Liver (tissue), 8 donors: ENCODE measurements at regions not wholly inside any gene's neighbourhood (a gene's known extent, or its start where the extent isn't known, plus 50 kb on each side); places are given as distances from the start of the nearest gene placed in this dataset.

Source experiments
- DNase-seq: peaks from one replicate; pipeline ENCODE4 v3.0.0-alpha.2; 2017; ENCODE audit warnings: low spot score
- H3K27ac ChIP-seq, 2 donors: one replicate each; pipeline ENCODE4 v1.7.0; 2013; ENCODE audit warnings: inconsistent platforms in 2 of 2, low read length in 2 of 2, control low read depth in 1 of 2, low read depth in 1 of 2, mild to moderate bottlenecking in 1 of 2
- H3K27me3 ChIP-seq, 4 donors: one replicate each; pipeline versions ENCODE4 v1.6.1 to v1.7.0; 2013; ENCODE audit warnings: low read length in 3 of 4, inconsistent platforms in 1 of 4, mild to moderate bottlenecking in 1 of 4, moderate library complexity in 1 of 4; ENCODE audit not compliant: control insufficient read depth in 4 of 4, insufficient read depth in 4 of 4
- H3K36me3 ChIP-seq, 4 donors: one replicate each; pipeline versions ENCODE4 v1.6.1 to v1.7.0; 2013; ENCODE audit warnings: low read length in 3 of 4, mild to moderate bottlenecking in 3 of 4, low read depth in 1 of 4, moderate library complexity in 1 of 4; ENCODE audit not compliant: control insufficient read depth in 4 of 4, insufficient read depth in 3 of 4
- H3K4me1 ChIP-seq, 4 donors: one replicate each; pipeline versions ENCODE4 v1.6.1 to v1.7.0; 2013; ENCODE audit warnings: low read length in 3 of 4, mild to moderate bottlenecking in 3 of 4, moderate library complexity in 1 of 4; ENCODE audit not compliant: control insufficient read depth in 4 of 4, insufficient read depth in 4 of 4
- H3K4me3 ChIP-seq, 3 donors: one replicate each; pipeline versions ENCODE4 v1.6.1 to v1.7.0; 2013; ENCODE audit warnings: low read length in 3 of 3, control low read depth in 1 of 3, low read depth in 1 of 3, mild to moderate bottlenecking in 1 of 3
- H3K9ac ChIP-seq, 2 donors: one replicate each; pipeline ENCODE4 v1.7.0; 2013; ENCODE audit warnings: low read length in 2 of 2, mild to moderate bottlenecking in 2 of 2, moderate library complexity in 2 of 2, control low read depth in 1 of 2, low read depth in 1 of 2
- H3K9me3 ChIP-seq, 4 donors: one replicate each; pipeline versions ENCODE4 v1.6.1 to v1.7.0; 2013; ENCODE audit warnings: low read length in 3 of 4; ENCODE audit not compliant: control insufficient read depth in 4 of 4
- ATF3 ChIP-seq: IDR thresholded peaks from 2 replicates; pipeline ENCODE4 v1.6.1; 2016; ENCODE audit warnings: antibody characterized with exemption
- CTCF ChIP-seq: fragments of 150-350 bp; IDR thresholded peaks from 2 replicates; pipeline ENCODE4 v1.5.1; 2017; ENCODE audit warnings: improper control_type of control experiment, low read depth, low read length; ENCODE audit not compliant: missing input control
- EGR1 ChIP-seq, 2 donors: IDR thresholded peaks; 2 replicates each; pipeline ENCODE4 v1.6.1; 2016 to 2018; ENCODE audit warnings: antibody characterized with exemption in 2 of 2, low read depth in 2 of 2
- FOXA1 ChIP-seq: IDR thresholded peaks from 2 replicates; pipeline ENCODE4 v1.6.1; 2016; ENCODE audit warnings: antibody characterized with exemption
- FOXA2 ChIP-seq: IDR thresholded peaks from 2 replicates; pipeline ENCODE4 v1.6.1; 2016; ENCODE audit warnings: antibody characterized with exemption
- GABPA ChIP-seq, 2 donors: IDR thresholded peaks in 1 of 2; conservative IDR thresholded peaks in 1 of 2; 2 replicates each; pipeline ENCODE4 v1.6.1; 2016; ENCODE audit warnings: antibody characterized with exemption in 2 of 2, mild to moderate bottlenecking in 1 of 2, moderate library complexity in 1 of 2
- HNF4A ChIP-seq, 2 donors: conservative IDR thresholded peaks; 2 replicates each; pipeline ENCODE4 v1.6.1; 2016; ENCODE audit warnings: antibody characterized with exemption in 2 of 2, mild to moderate bottlenecking in 2 of 2
- HNF4G ChIP-seq: IDR thresholded peaks from 2 replicates; pipeline ENCODE4 v1.6.1; 2016; ENCODE audit warnings: antibody characterized with exemption
- JUND ChIP-seq, 2 donors: IDR thresholded peaks; 2 replicates each; pipeline ENCODE4 v1.6.1; 2016; ENCODE audit warnings: antibody characterized with exemption in 2 of 2
- MAX ChIP-seq: IDR thresholded peaks from 2 replicates; pipeline ENCODE4 v1.6.1; 2016; ENCODE audit warnings: antibody characterized with exemption
- NR2F2 ChIP-seq: IDR thresholded peaks from 2 replicates; pipeline ENCODE4 v1.6.1; 2016; ENCODE audit warnings: antibody characterized with exemption
- RAD21 ChIP-seq, 2 donors: IDR thresholded peaks; 2 replicates each; pipeline ENCODE4 v1.6.1; 2016; ENCODE audit warnings: antibody characterized with exemption in 2 of 2, mild to moderate bottlenecking in 2 of 2
- REST ChIP-seq: IDR thresholded peaks from 2 replicates; pipeline ENCODE4 v1.6.1; 2016; ENCODE audit warnings: antibody characterized with exemption, mild to moderate bottlenecking
- RXRA ChIP-seq, 2 donors: IDR thresholded peaks; 2 replicates each; pipeline ENCODE4 v1.6.1; 2017 to 2018; ENCODE audit warnings: antibody characterized with exemption in 2 of 2, mild to moderate bottlenecking in 1 of 2
- SP1 ChIP-seq: IDR thresholded peaks from 2 replicates; pipeline ENCODE4 v1.6.1; 2018; ENCODE audit warnings: antibody characterized with exemption, mild to moderate bottlenecking
- TAF1 ChIP-seq: conservative IDR thresholded peaks from 2 replicates; pipeline ENCODE4 v1.6.1; 2016; ENCODE audit warnings: antibody characterized with exemption, mild to moderate bottlenecking
- YY1 ChIP-seq: IDR thresholded peaks from 2 replicates; pipeline ENCODE4 v1.6.1; 2016; ENCODE audit warnings: antibody characterized with exemption, mild to moderate bottlenecking
- ZBTB33 ChIP-seq: IDR thresholded peaks from 2 replicates; pipeline ENCODE4 v1.6.1; 2016; ENCODE audit warnings: antibody characterized with exemption
- WGBS: extraction: QIAGEN DNeasy Blood & Tissue Kit; methylation state at CpG from one replicate; pipeline ENCODE4 v1.1.7; 2013; 5-methylcytosine and 5-hydroxymethylcytosine counted together
- donor health status: healthy.
- donor health status: healthy.
- donor health status: healthy.
- donor health status: healthy.
- donor health status: healthy.

- no peaks in the 10 kb centered on the region for H3K9me3 ChIP-seq
- H3K27me3 ChIP-seq: no peaks in the 10 kb centered on the region
- no peak overlapping the region for H3K4me3 ChIP-seq
- no peaks in the 10 kb centered on the region for H3K36me3 ChIP-seq
- no peaks in the 10 kb centered on the region for H3K4me1 ChIP-seq
- H3K27ac ChIP-seq: no peak overlapping the region
- 85% methylated on average over 4 of the region's 4 CpGs for WGBS
- DNase-seq: no peak
- no peak for TF ChIP-seq SP1
- no peak for TF ChIP-seq EGR1 (IDR thresholded peaks at IDR 0.05; ENCODE audit: low read depth in 2 of 2)
- TF ChIP-seq REST: no peak
- TF ChIP-seq JUND (IDR thresholded peaks at IDR 0.05): no peak
- no peak for TF ChIP-seq FOXA2
- no peak for TF ChIP-seq FOXA1
- no peak for TF ChIP-seq GABPA (IDR thresholded peaks at IDR 0.05 in 1 of 2, conservative IDR thresholded peaks at IDR 0.05 in 1 of 2)
- no peak for TF ChIP-seq ZBTB33
- TF ChIP-seq HNF4G: no peak
- no peak for TF ChIP-seq CTCF
- no peak for TF ChIP-seq ATF3
- no peak overlapping the region for H3K9ac ChIP-seq
Measured at GRCh38 chrY:8618302-8618701, 719.0 kb upstream of the TSPY4 start.

GRCh38 chrY:8622156-8622555 lies 715.1 kb upstream of the TSPY4 start:
- Histone ChIP-seq H3K27ac (no peak overlapping the region), H3K9me3 (no peaks in the 10 kb centered on the region), H3K4me1 (no peaks in the 10 kb centered on the region), H3K9ac (no peak overlapping the region), H3K36me3 (no peaks in the 10 kb centered on the region), H3K4me3 (no peak overlapping the region), H3K27me3 (no peaks in the 10 kb centered on the region)
- DNase-seq: no peak
- WGBS: 44% methylated on average over 1 of the region's 1 CpG
- TF ChIP-seq EGR1 (IDR thresholded peaks at IDR 0.05; ENCODE audit: low read depth in 2 of 2) (no peak), MAX (no peak), REST (no peak), FOXA2 (no peak), TAF1 (no peak), RXRA (IDR thresholded peaks at IDR 0.05) (no peak), YY1 (no peak), FOXA1 (no peak), RAD21 (IDR thresholded peaks at IDR 0.05) (no peak), NR2F2 (no peak), ATF3 (no peak), HNF4A (conservative IDR thresholded peaks at IDR 0.05) (no peak), CTCF (no peak)
